Mesendoderm (in vitro differentiated cells): ENCODE measurements at regions not wholly inside any gene's neighbourhood (a gene's known extent, or its start where the extent isn't known, plus 50 kb on each side); places are given as distances from the start of the nearest gene placed in this dataset.

Source experiments
- DNase-seq: peaks from one replicate; pipeline ENCODE4 v3.0.0; 2013
- H2AK5ac ChIP-seq: 2 replicates; pipeline ENCODE4 v1.6.1; 2013; ENCODE audit warnings: low read length, inconsistent platforms
- H2BK120ac ChIP-seq: 2 replicates; pipeline ENCODE4 v1.6.1; 2013; ENCODE audit warnings: low read depth, mild to moderate bottlenecking, low read length, moderate library complexity, mixed read lengths
- H2BK15ac ChIP-seq: replicated peaks from 2 replicates; pipeline ENCODE4 v1.6.1; 2013; ENCODE audit warnings: low read depth, mild to moderate bottlenecking, moderate library complexity
- H2BK5ac ChIP-seq: 2 replicates; pipeline ENCODE4 v1.6.1; 2013; ENCODE audit warnings: low read length, inconsistent platforms
- H3K18ac ChIP-seq: 2 replicates; pipeline ENCODE4 v1.6.1; 2013; ENCODE audit warnings: mild to moderate bottlenecking, low read length, mixed read lengths
- H3K23ac ChIP-seq: one replicate; pipeline ENCODE4 v1.6.1; 2013; ENCODE audit warnings: low read length
- H3K27ac ChIP-seq: 2 replicates; pipeline ENCODE4 v1.5.1; 2013; ENCODE audit warnings: low read depth, mild to moderate bottlenecking, inconsistent platforms, low read length, moderate library complexity
- H3K27me3 ChIP-seq: 2 replicates; pipeline ENCODE4 v1.6.1; 2013; ENCODE audit warnings: low read length, control low read depth, mild to moderate bottlenecking, inconsistent platforms; ENCODE audit not compliant: insufficient read depth, poor library complexity
- H3K36me3 ChIP-seq: 2 replicates; pipeline ENCODE4 v1.6.1; 2013; ENCODE audit warnings: low read length, inconsistent platforms; ENCODE audit not compliant: control insufficient read depth, insufficient read depth
- H3K4ac ChIP-seq: one replicate; pipeline ENCODE4 v1.6.1; 2013; ENCODE audit warnings: low read depth, mild to moderate bottlenecking, low read length, moderate library complexity
- H3K4me1 ChIP-seq: 2 replicates; pipeline ENCODE4 v1.6.1; 2013; ENCODE audit warnings: low read depth, low read length, inconsistent platforms; ENCODE audit not compliant: control insufficient read depth
- H3K4me2 ChIP-seq: 2 replicates; pipeline ENCODE4 v1.6.1; 2013; ENCODE audit warnings: low read length
- H3K4me3 ChIP-seq: 2 replicates; pipeline ENCODE4 v1.5.1; 2013; ENCODE audit warnings: mild to moderate bottlenecking, low read length
- H3K56ac ChIP-seq: one replicate; pipeline ENCODE4 v1.6.1; 2013; ENCODE audit warnings: low read length
- H3K79me1 ChIP-seq: 2 replicates; pipeline ENCODE4 v1.6.1; 2013; ENCODE audit warnings: low read length, inconsistent platforms
- H3K79me2 ChIP-seq: 2 replicates; pipeline ENCODE4 v1.6.1; 2013; ENCODE audit warnings: mild to moderate bottlenecking, low read length; ENCODE audit not compliant: control insufficient read depth, insufficient read depth
- H3K9ac ChIP-seq: 2 replicates; pipeline ENCODE4 v1.6.1; 2013; ENCODE audit warnings: low read length, inconsistent platforms
- H4K5ac ChIP-seq: one replicate; pipeline ENCODE4 v1.6.1; 2013; ENCODE audit warnings: low read length
- H4K8ac ChIP-seq: one replicate; pipeline ENCODE4 v1.6.1; 2013; ENCODE audit warnings: low read depth, mild to moderate bottlenecking, control low read depth, low read length, moderate library complexity
- WGBS: extraction: QIAGEN DNeasy Blood & Tissue Kit; methylation state at CpG from one replicate; pipeline ENCODE4 v1.1.7; 2013; ENCODE audit warnings: low lambda C conversion rate, missing lambda C conversion rate; ENCODE audit not compliant: insufficient coverage; ENCODE audit errors: extremely low coverage; 5-methylcytosine and 5-hydroxymethylcytosine counted together

DNA sequence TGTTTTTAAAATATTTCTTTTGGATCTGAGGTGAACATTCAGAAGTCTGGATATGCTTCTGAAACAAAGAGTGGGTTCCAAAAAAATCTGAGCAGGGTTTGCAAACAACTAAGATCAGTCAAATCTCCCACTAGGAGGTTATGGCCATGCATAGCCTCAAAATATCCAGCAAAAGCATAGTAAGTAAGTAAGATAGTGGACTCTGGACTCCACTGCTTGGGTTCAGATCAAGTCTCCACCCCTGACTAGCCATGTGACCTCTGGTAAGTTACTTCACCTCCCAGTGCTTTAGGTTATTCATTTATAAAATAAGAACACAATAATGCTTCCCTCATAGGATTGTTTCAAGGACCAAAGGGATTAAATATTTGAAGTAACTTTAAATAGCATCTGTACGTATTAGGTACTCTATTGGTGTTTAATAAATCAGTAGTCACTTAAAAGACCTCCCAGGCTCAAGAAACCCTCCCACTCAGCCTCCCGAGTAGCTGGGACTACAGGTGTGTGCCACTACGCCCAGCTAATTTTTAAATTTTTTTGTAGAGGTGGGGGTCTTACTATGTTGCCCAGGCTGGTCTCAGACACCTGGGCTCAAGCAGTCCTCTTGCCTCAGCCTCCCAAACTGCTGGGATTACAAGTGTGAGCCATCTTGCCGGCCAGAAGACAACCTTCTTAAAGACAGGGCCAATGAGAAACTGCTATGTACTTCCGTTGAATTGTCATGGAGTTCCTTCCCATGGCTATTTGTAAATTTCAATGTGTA is 95.7 kb upstream of the SOX5 start:
- Histone ChIP-seq H3K9ac (no peak overlapping the region), H3K27ac (no peak overlapping the region), H3K23ac (no peak overlapping the region), H3K18ac (no peak overlapping the region), H4K5ac (no peak overlapping the region), H3K4me1 (no peaks in the 10 kb centered on the region), H2BK5ac (no peak overlapping the region), H4K8ac (no peak overlapping the region), H3K36me3 (no peaks in the 10 kb centered on the region), H3K79me1 (no peaks in the 10 kb centered on the region), H3K4ac (no peak overlapping the region), H2BK15ac (no peak overlapping the region), H3K79me2 (no peaks in the 10 kb centered on the region), H2BK120ac (no peak overlapping the region), H3K27me3 (no peaks in the 10 kb centered on the region), H3K56ac (no peak overlapping the region), H3K4me2 (no peak overlapping the region), H2AK5ac (no peak overlapping the region), H3K4me3 (no peak overlapping the region)
- no CpG with 5 or more reads among the region's 5 CpGs for WGBS
- no peak for DNase-seq

DNA sequence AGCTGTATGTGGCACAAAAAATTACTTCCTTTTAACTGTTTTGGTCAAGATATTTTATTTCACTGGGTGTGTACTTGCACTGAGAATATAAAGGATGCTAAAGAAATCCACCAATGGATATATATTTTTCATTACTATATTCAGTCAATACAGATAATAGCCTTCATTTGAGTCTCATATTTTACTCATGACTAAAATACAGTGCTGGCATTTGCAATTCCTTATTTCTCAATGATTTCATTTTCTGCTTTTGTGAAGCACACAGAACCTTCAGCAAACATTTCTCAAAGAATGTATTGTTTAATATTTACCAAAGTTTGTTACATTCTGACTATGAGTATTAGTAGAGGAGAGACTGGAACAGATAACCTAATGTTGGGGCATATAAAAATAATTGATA is 93.2 kb upstream of the SOX5 start:
- Histone ChIP-seq H2BK15ac (no peak overlapping the region), H4K5ac (no peak overlapping the region), H3K36me3 (no peaks in the 10 kb centered on the region), H2AK5ac (no peak overlapping the region), H3K4me2 (no peak overlapping the region), H3K56ac (no peak overlapping the region), H2BK5ac (no peak overlapping the region), H4K8ac (no peak overlapping the region), H3K27me3 (no peaks in the 10 kb centered on the region), H3K79me1 (no peaks in the 10 kb centered on the region), H3K79me2 (no peaks in the 10 kb centered on the region), H3K4me1 (no peaks in the 10 kb centered on the region), H2BK120ac (no peak overlapping the region), H3K4me3 (no peak overlapping the region), H3K27ac (no peak overlapping the region), H3K9ac (no peak overlapping the region), H3K4ac (no peak overlapping the region), H3K18ac (no peak overlapping the region), H3K23ac (no peak overlapping the region)
- no peak for DNase-seq

DNA sequence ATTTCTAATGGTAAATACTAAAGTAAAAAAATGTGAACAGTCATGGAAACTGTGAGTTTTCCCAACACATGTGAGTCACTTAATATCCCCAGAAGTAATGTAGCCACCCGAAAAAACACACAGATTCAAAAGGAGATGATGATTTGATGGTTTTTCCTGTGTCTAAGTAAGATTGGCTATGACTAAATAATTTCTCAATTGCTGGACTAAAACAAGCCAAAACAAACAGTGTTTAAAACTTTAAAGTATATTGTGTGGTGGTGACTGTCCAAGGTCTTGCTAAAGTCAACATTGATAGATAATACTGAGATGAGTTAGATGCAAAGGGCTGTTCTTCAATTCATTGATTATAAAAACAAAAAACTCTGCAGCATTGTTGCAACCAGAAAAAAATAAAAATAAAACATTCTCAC is 89.6 kb upstream of the SOX5 start:
- Histone ChIP-seq H3K36me3 (no peaks in the 10 kb centered on the region), H3K27ac (no peak overlapping the region), H3K56ac (no peak overlapping the region), H3K4me2 (no peak overlapping the region), H4K5ac (no peak overlapping the region), H2BK15ac (no peak overlapping the region), H2AK5ac (no peak overlapping the region), H2BK120ac (no peak overlapping the region), H3K23ac (no peak overlapping the region), H3K4me1 (no peaks in the 10 kb centered on the region), H3K18ac (no peak overlapping the region), H3K79me2 (no peaks in the 10 kb centered on the region), H2BK5ac (no peak overlapping the region), H4K8ac (no peak overlapping the region), H3K79me1 (no peaks in the 10 kb centered on the region), H3K27me3 (no peaks in the 10 kb centered on the region), H3K4ac (no peak overlapping the region), H3K4me3 (no peak overlapping the region), H3K9ac (no peak overlapping the region)
- WGBS = no CpG with 5 or more reads among the region's 1 CpG
- no peak for DNase-seq

GRCh38 chr12:24038211-24038997 is 88.9 kb upstream of the SOX5 start:
- no peaks in the 10 kb centered on the region for H3K79me1 ChIP-seq
- no peak overlapping the region for H2AK5ac ChIP-seq
- WGBS = no CpG with 5 or more reads among the region's 6 CpGs
- no peak overlapping the region for H4K5ac ChIP-seq
- H3K4ac ChIP-seq = no peak overlapping the region
- H3K4me2 ChIP-seq = no peak overlapping the region
- H2BK5ac ChIP-seq = no peak overlapping the region
- no peak overlapping the region for H3K27ac ChIP-seq
- H3K79me2 ChIP-seq = no peaks in the 10 kb centered on the region
- H3K9ac ChIP-seq = no peak overlapping the region
- H2BK120ac ChIP-seq = no peak overlapping the region
- no peaks in the 10 kb centered on the region for H3K27me3 ChIP-seq
- peak; percentile 43 for DNase-seq
- no peak overlapping the region for H3K4me3 ChIP-seq
- no peak overlapping the region for H4K8ac ChIP-seq
- no peak overlapping the region for H3K56ac ChIP-seq
- H3K4me1 ChIP-seq = no peaks in the 10 kb centered on the region
- no peak overlapping the region for H3K23ac ChIP-seq
- no peak overlapping the region for H3K18ac ChIP-seq
- H3K36me3 ChIP-seq = no peaks in the 10 kb centered on the region
- no peak overlapping the region for H2BK15ac ChIP-seq

DNA sequence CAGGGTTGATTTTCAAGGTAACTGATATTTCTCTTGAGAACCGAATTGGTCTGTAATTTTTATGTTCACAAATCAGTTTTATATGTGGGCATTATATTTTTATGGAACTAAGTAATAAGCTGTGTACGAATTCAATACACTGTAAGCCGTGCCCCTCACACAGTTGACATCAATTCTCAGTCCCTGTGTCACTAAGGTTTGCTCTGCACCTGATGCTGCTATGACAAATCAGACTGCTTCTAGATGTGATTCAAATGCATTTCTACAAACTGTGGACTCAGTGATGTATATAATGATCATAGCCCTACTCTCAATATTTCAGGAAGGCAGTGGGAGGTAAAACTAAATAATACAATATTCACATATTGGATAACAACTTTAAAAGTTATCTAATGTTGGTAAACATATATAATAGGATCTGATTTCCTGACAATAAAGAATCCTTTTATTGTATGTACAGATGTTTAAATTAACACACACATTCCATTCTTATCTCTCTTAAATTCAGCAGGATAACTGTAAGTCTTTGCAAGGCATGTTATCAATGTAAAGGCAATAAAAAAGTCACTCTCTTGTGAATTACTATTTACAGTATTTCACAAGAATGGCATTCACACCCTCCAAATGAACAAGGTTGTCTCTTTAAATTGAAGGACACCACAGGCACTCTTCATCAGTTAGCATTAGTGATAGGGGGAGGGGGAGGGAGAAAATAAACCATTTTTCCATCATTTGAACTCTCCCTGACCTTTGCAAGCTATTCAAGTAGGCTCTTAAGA is 87.2 kb upstream of the SOX5 start:
- no CpG with 5 or more reads among the region's 3 CpGs for WGBS
- Histone ChIP-seq H3K9ac (no peak overlapping the region), H2BK15ac (no peak overlapping the region), H3K4me3 (no peak overlapping the region), H3K27me3 (no peaks in the 10 kb centered on the region), H3K4me2 (no peak overlapping the region), H3K4me1 (no peaks in the 10 kb centered on the region), H3K27ac (no peak overlapping the region), H4K8ac (no peak overlapping the region), H3K56ac (no peak overlapping the region), H2BK5ac (no peak overlapping the region), H3K79me1 (no peaks in the 10 kb centered on the region), H3K18ac (no peak overlapping the region), H3K36me3 (no peaks in the 10 kb centered on the region), H3K23ac (no peak overlapping the region), H2AK5ac (no peak overlapping the region), H2BK120ac (no peak overlapping the region), H4K5ac (no peak overlapping the region), H3K4ac (no peak overlapping the region), H3K79me2 (no peaks in the 10 kb centered on the region)
- DNase-seq = peak; percentile 42
